ENCODE measurements at regions not wholly inside any gene's neighbourhood (a gene's known extent, or its start where the extent isn't known, plus 50 kb on each side); places are given as distances from the start of the nearest gene placed in this dataset.

DNA sequence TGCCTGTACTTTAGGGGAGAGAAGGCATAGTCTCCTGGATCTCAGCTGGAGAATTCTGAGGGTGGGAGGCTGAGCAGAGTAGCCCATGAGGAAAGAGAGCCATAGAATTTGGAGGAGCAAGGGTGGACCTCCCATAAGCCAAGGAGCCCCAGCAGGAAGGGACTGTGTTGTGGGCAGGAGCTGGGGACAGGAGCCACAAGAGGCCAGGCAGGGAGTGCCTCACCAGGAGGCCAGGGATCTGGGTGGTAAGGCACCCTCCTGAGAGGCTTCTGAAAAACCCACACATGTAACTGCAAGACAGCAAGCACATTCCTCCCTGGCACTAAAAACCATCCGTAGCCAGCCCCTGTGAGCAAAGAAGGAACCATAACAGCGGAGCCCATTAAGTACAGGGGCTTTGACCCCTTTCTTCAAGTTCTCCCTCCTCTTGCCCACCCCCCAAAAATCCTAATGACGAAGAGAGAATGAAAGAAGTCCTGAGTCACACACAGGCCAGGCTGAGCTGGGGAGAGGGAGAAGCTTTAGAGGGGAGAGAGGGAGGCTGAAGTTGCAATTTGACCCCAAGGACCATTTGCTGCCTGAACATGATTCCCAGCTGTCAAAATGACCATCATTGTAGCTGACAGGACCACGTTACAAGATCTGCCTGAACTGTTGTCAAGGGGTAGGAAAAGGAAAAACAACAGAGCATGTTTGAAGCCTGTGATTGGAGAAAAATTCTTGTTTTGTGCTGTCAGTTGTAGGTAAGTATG, 82.6 kb downstream of the TRIM42 start (continued):
- TF ChIP-seq, protein P1, sequence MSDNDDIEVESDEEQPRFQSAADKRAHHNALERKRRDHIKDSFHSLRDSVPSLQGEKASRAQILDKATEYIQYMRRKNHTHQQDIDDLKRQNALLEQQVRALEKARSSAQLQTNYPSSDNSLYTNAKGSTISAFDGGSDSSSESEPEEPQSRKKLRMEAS (IDR thresholded peaks at IDR 0.05) = no peak
- TF ChIP-seq ZNF75D (CRISPR knock-in tag; IDR thresholded peaks at IDR 0.05; ENCODE audit: borderline replicate concordance) (no peak), SMAD9 (CRISPR knock-in tag; IDR thresholded peaks at IDR 0.05) (no peak)

DNA sequence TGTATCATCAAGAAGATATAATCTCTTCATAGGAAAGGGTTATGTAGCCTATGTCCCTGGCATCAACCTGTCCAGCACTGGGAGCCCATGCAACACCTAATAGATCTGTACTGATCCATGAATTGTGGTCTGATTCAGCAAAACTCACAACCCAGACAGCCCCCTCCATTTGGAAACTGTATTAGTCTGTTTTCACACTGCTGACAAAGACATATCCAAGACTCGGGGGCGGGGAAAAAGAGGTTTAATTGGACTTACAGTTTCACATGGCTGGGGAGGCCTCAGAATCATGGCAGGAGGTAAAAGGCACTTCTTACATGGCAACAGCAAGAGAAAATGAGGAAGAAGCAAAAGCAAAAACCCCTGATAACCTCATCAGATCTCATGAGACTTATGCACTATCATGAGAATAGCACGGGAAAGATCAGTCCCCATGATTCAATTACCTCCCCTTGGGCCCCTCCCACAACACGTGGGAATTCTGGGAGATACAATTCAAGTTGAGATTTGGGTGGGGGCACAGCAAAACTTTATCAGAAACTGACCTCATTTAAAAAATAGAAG, 83.3 kb downstream of the TRIM42 start:
- CTCF ChIA-PET (ENCODE audit: low intra/inter-chr PET ratio, low total read pairs) = no interaction called here
- ATAC-seq (no peak), DNase-seq (ENCODE audit: low spot score) (no peak), FAIRE-seq (no peak)
- no peaks in the 10 kb centered on the region for H3K79me2 ChIP-seq (ENCODE audit: insufficient read depth, low read length)
- BruUV-seq (replicated peaks) = no TSS peak
- H3K9me3 ChIP-seq (ENCODE audit: low read length) = no peaks in the 10 kb centered on the region
- 1% methylated on average over 4 of the region's 4 CpGs for WGBS (ENCODE audit: low lambda C conversion rate)
- in situ Hi-C loops (cut with HindIII; ENCODE audit: extremely low pct_ligation_motif_present, low pct_unique_long_range_greater_than_20kb) = no loop called here
- H3K4me1 ChIP-seq (ENCODE audit: insufficient read depth, low read length) = no peaks in the 10 kb centered on the region
- H3K9ac ChIP-seq (ENCODE audit: insufficient read depth, low read depth, low read length) = no peak overlapping the region
- intact Hi-C loops (cut with micrococcal nuclease; ENCODE audit: unreplicated experiment) = no loop called here
- H3K36me3 ChIP-seq (replicated peaks in 1 of 2; ENCODE audit: control insufficient read depth in 1 of 2, insufficient read depth in 2 of 2, low read length in 2 of 2) = no peaks in the 10 kb centered on the region
- H3K27ac ChIP-seq (ENCODE audit: extremely low read length, insufficient read depth, low read length) = no peak overlapping the region
- no peaks in the 10 kb centered on the region for H3K27me3 ChIP-seq (ENCODE audit: control insufficient read depth in 1 of 2, insufficient read depth in 2 of 2, low read length in 2 of 2)
- no peaks in the 10 kb centered on the region for H4K20me1 ChIP-seq (ENCODE audit: insufficient read depth, low read length)
- no peak for TF ChIP-seq HMG20A (CRISPR knock-in tag; IDR thresholded peaks at IDR 0.05; ENCODE audit: borderline replicate concordance)
- no peak for TF ChIP-seq MAFG (CRISPR knock-in tag; IDR thresholded peaks at IDR 0.05)
- TF ChIP-seq YY1 (IDR thresholded peaks at IDR 0.05; ENCODE audit: insufficient read depth, insufficient replicate concordance, low read depth, low read length) = no peak
- no peak for TF ChIP-seq PRDM10 (CRISPR knock-in tag; IDR thresholded peaks at IDR 0.05; ENCODE audit: low read depth)
- no peak for TF ChIP-seq MED13 (CRISPR knock-in tag; IDR thresholded peaks at IDR 0.05)
- TF ChIP-seq ZNF883 (CRISPR knock-in tag; IDR thresholded peaks at IDR 0.05; ENCODE audit: not compliant biosample characterization) = no peak
- TF ChIP-seq CBFB (CRISPR knock-in tag; IDR thresholded peaks at IDR 0.05) = no peak
- H3K4me3 ChIP-seq (replicated peaks in 1 of 3; ENCODE audit: insufficient read depth in 1 of 3, low read depth in 2 of 3, low read length in 3 of 3) = no peak overlapping the region
- no peak overlapping the region for H2AFZ ChIP-seq (ENCODE audit: low read length)
- POLR2A ChIA-PET = no interaction called here
- H3K4me2 ChIP-seq (ENCODE audit: low read depth, low read length) = no peak overlapping the region
